ENCODE measurements at regions not wholly inside any gene's neighbourhood (a gene's known extent, or its start where the extent isn't known, plus 50 kb on each side); places are given as distances from the start of the nearest gene placed in this dataset.

- TF ChIP-seq, protein P1, sequence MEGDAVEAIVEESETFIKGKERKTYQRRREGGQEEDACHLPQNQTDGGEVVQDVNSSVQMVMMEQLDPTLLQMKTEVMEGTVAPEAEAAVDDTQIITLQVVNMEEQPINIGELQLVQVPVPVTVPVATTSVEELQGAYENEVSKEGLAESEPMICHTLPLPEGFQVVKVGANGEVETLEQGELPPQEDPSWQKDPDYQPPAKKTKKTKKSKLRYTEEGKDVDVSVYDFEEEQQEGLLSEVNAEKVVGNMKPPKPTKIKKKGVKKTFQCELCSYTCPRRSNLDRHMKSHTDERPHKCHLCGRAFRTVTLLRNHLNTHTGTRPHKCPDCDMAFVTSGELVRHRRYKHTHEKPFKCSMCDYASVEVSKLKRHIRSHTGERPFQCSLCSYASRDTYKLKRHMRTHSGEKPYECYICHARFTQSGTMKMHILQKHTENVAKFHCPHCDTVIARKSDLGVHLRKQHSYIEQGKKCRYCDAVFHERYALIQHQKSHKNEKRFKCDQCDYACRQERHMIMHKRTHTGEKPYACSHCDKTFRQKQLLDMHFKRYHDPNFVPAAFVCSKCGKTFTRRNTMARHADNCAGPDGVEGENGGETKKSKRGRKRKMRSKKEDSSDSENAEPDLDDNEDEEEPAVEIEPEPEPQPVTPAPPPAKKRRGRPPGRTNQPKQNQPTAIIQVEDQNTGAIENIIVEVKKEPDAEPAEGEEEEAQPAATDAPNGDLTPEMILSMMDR (IDR thresholded peaks at IDR 0.05 in 4 of 5, conservative IDR thresholded peaks at IDR 0.05 in 1 of 5), result no peak
- TF ChIP-seq POLR2A (IDR thresholded peaks at IDR 0.05), result no peak
These were observed 68.6 kb upstream of the RUNX3 start for GRCh38 chr1:24998563-24999245.
